KMS-11 (cell line): ENCODE measurements at regions not wholly inside any gene's neighbourhood (a gene's known extent, or its start where the extent isn't known, plus 50 kb on each side); places are given as distances from the start of the nearest gene placed in this dataset.

Source experiments
- H2AFZ ChIP-seq: fragments of 200-600 bp; sonication (generic); 2 replicates; pipeline ENCODE4 v1.6.1; 2016; ENCODE audit warnings: antibody characterized with exemption, mixed run types, low read depth
- H3K27ac ChIP-seq: fragments of 200-600 bp; sonication (generic); 2 replicates; pipeline ENCODE4 v1.6.1; 2016; ENCODE audit warnings: mild to moderate bottlenecking, mixed run types
- H3K27me3 ChIP-seq: fragments of 200-600 bp; sonication (generic); 2 replicates; pipeline ENCODE4 v1.6.1; 2017; ENCODE audit warnings: mild to moderate bottlenecking, low read depth, mixed run types, moderate library complexity; ENCODE audit not compliant: insufficient read depth
- H3K36me3 ChIP-seq: fragments of 200-600 bp; sonication (generic); 2 replicates; pipeline ENCODE4 v1.6.1; 2017; ENCODE audit warnings: mild to moderate bottlenecking, mixed run types; ENCODE audit not compliant: insufficient read depth
- H3K4me1 ChIP-seq: fragments of 200-600 bp; sonication (generic); 2 replicates; pipeline ENCODE4 v1.6.1; 2016; ENCODE audit warnings: mild to moderate bottlenecking, low read depth, mixed run types; ENCODE audit not compliant: poor library complexity, severe bottlenecking
- H3K4me2 ChIP-seq: fragments of 200-600 bp; sonication (generic); 2 replicates; pipeline ENCODE4 v1.7.0; 2016; ENCODE audit warnings: mild to moderate bottlenecking, mixed run types
- H3K4me3 ChIP-seq: fragments of 200-600 bp; sonication (generic); IDR thresholded peaks from 2 replicates; pipeline ENCODE4 v1.6.1; 2017; ENCODE audit warnings: low read depth, low read length, mixed read lengths; ENCODE audit not compliant: insufficient read depth
- H3K79me2 ChIP-seq: fragments of 200-600 bp; sonication (generic); 2 replicates; pipeline ENCODE4 v1.6.1; 2016; ENCODE audit warnings: low read depth, mixed run types; ENCODE audit not compliant: insufficient read depth
- H3K9ac ChIP-seq: fragments of 200-600 bp; sonication (generic); 2 replicates; pipeline ENCODE4 v1.6.1; 2016; ENCODE audit warnings: mild to moderate bottlenecking, mixed run types
- H4K20me1 ChIP-seq: fragments of 200-600 bp; sonication (generic); 2 replicates; pipeline ENCODE4 v1.6.1; 2016; ENCODE audit warnings: mild to moderate bottlenecking, mixed run types; ENCODE audit not compliant: insufficient read depth
- CTCF ChIP-seq: fragments of 200-600 bp; sonication (generic); conservative IDR thresholded peaks from 2 replicates; pipeline ENCODE4 v1.6.1; 2017; ENCODE audit warnings: low read depth, mild to moderate bottlenecking, antibody characterized with exemption, low read length, moderate library complexity, mixed read lengths

GRCh38 chr4:138675685-138676084 is 339.9 kb upstream of the NOCT start:
- H3K4me1 ChIP-seq = no peaks in the 10 kb centered on the region
- no peak for TF ChIP-seq CTCF
- H3K79me2 ChIP-seq = no peaks in the 10 kb centered on the region
- no peak overlapping the region for H3K4me2 ChIP-seq
- H3K36me3 ChIP-seq = no peaks in the 10 kb centered on the region
- no peak overlapping the region for H2AFZ ChIP-seq
- H3K27ac ChIP-seq = no peak overlapping the region
- no peaks in the 10 kb centered on the region for H3K27me3 ChIP-seq
- no peak overlapping the region for H3K4me3 ChIP-seq
- H4K20me1 ChIP-seq = no peaks in the 10 kb centered on the region
- no peak overlapping the region for H3K9ac ChIP-seq

GRCh38 chr4:138674209-138674608 is 341.4 kb upstream of the NOCT start:
- no peak overlapping the region for H3K4me3 ChIP-seq
- H3K9ac ChIP-seq = no peak overlapping the region
- no peak overlapping the region for H3K4me2 ChIP-seq
- H3K79me2 ChIP-seq = no peaks in the 10 kb centered on the region
- no peak for TF ChIP-seq CTCF
- H3K4me1 ChIP-seq = no peaks in the 10 kb centered on the region
- no peaks in the 10 kb centered on the region for H3K27me3 ChIP-seq
- H2AFZ ChIP-seq = no peak overlapping the region
- no peaks in the 10 kb centered on the region for H3K36me3 ChIP-seq
- H3K27ac ChIP-seq = no peak overlapping the region
- H4K20me1 ChIP-seq = no peaks in the 10 kb centered on the region

- Histone ChIP-seq H3K36me3 (no peaks in the 10 kb centered on the region), H3K27ac (no peak overlapping the region), H3K9ac (no peak overlapping the region), H3K4me1 (no peaks in the 10 kb centered on the region), H4K20me1 (no peaks in the 10 kb centered on the region), H2AFZ (no peak overlapping the region), H3K27me3 (no peaks in the 10 kb centered on the region), H3K4me3 (no peak overlapping the region), H3K4me2 (no peak overlapping the region), H3K79me2 (no peaks in the 10 kb centered on the region)
- no peak for TF ChIP-seq CTCF
Observed at GRCh38 chr4:138673053-138673452, 342.5 kb upstream of the NOCT start.

GRCh38 chr4:138672393-138672976 is 343.1 kb upstream of the NOCT start:
- no peak overlapping the region for H3K9ac ChIP-seq
- H3K79me2 ChIP-seq = no peaks in the 10 kb centered on the region
- no peaks in the 10 kb centered on the region for H3K27me3 ChIP-seq
- H3K36me3 ChIP-seq = no peaks in the 10 kb centered on the region
- H3K27ac ChIP-seq = no peak overlapping the region
- no peak overlapping the region for H2AFZ ChIP-seq
- no peak overlapping the region for H3K4me3 ChIP-seq
- no peak for TF ChIP-seq CTCF
- no peaks in the 10 kb centered on the region for H4K20me1 ChIP-seq
- no peak overlapping the region for H3K4me2 ChIP-seq
- H3K4me1 ChIP-seq = no peaks in the 10 kb centered on the region
